Stimulated activated CD4-positive, alpha-beta T cell treated with anti-CD3 and anti-CD28 coated beads, Interleukin-15, amount 100 ng/mL, for 24 hours (primary cell): ENCODE measurements at regions not wholly inside any gene's neighbourhood (a gene's known extent, or its start where the extent isn't known, plus 50 kb on each side); places are given as distances from the start of the nearest gene placed in this dataset.
A peak's percentile ranks its signal among the peaks of the same experiment; 100 is the strongest.

Experiments
- DNase-seq: peaks from one replicate; pipeline ENCODE4 v3.0.0-alpha.2; 2020

- no peak for DNase-seq
Measured at GRCh38 chrX:39726771-39727170, 371.0 kb downstream of the BCOR start.

- DNase-seq: no peak
Measured at GRCh38 chrX:39728025-39728424, 369.7 kb downstream of the BCOR start.

GRCh38 chrX:39728852-39729598 lies 368.7 kb downstream of the BCOR start:
- DNase-seq: no peak

GRCh38 chrX:39729981-39730661 lies 367.6 kb downstream of the BCOR start:
- DNase-seq: no peak

- DNase-seq: peak; percentile 75
Measured at GRCh38 chrX:39730662-39731329, 367.0 kb downstream of the BCOR start.

GRCh38 chrX:39731330-39731667 lies 366.5 kb downstream of the BCOR start:
- no peak for DNase-seq

- no peak for DNase-seq
Measured at GRCh38 chrX:39731735-39732134, 366.0 kb downstream of the BCOR start.

GRCh38 chrX:39733745-39734144 lies 364.0 kb downstream of the BCOR start:
- no peak for DNase-seq

- DNase-seq: no peak
Measured at GRCh38 chrX:39734174-39734776, 363.5 kb downstream of the BCOR start.

- DNase-seq: peak; percentile 5
Measured at GRCh38 chrX:39736216-39737211, 361.2 kb downstream of the BCOR start.

- DNase-seq: no peak
Measured at GRCh38 chrX:39739585-39739984, 358.2 kb downstream of the BCOR start.

- no peak for DNase-seq
Measured at GRCh38 chrX:39740078-39740477, 357.7 kb downstream of the BCOR start.

GRCh38 chrX:39741904-39742303 lies 355.9 kb downstream of the BCOR start:
- no peak for DNase-seq

- no peak for DNase-seq
Measured at GRCh38 chrX:39745818-39746217, 351.9 kb downstream of the BCOR start.

- no peak for DNase-seq
Measured at GRCh38 chrX:39749135-39749534, 348.6 kb downstream of the BCOR start.

GRCh38 chrX:39749728-39750127 lies 348.0 kb downstream of the BCOR start:
- DNase-seq: no peak

- DNase-seq: no peak
Measured at GRCh38 chrX:39750256-39750790, 347.4 kb downstream of the BCOR start.

GRCh38 chrX:39750848-39751247 lies 346.9 kb downstream of the BCOR start:
- no peak for DNase-seq

- DNase-seq: no peak
Measured at GRCh38 chrX:39752815-39753214, 344.9 kb downstream of the BCOR start.

GRCh38 chrX:39753293-39753996 lies 344.3 kb downstream of the BCOR start:
- DNase-seq: no peak
